ENCODE measurements at regions not wholly inside any gene's neighbourhood (a gene's known extent, or its start where the extent isn't known, plus 50 kb on each side); places are given as distances from the start of the nearest gene placed in this dataset.

GRCh38 chr2:83951378-83951947 lies 507.6 kb downstream of the SUCLG1 start:
- Histone ChIP-seq H2AFZ (no peak overlapping the region), H4K20me1 (ENCODE audit: insufficient read depth) (no peaks in the 10 kb centered on the region; the same call in 1 of the 2 replicates), H3K36me3 (ENCODE audit: low read depth) (no peaks in the 10 kb centered on the region), H3K4me2 (ENCODE audit: unreplicated experiment) (no peak overlapping the region), H3K9ac (no peak overlapping the region), H3K4me1 (ENCODE audit: insufficient read depth) (no peaks in the 10 kb centered on the region), H3K27ac (no peak overlapping the region), H3K4me3 (no peak overlapping the region), H3K27me3 (replicated peaks; ENCODE audit: insufficient read depth) (no peaks in the 10 kb centered on the region), H3F3A (ENCODE audit: insufficient read depth) (no peaks in the 10 kb centered on the region), H3K79me2 (ENCODE audit: insufficient read depth) (no peaks in the 10 kb centered on the region), H3K9me2 (ENCODE audit: insufficient read depth) (no peaks in the 10 kb centered on the region), H3K9me3 (ENCODE audit: low read depth) (no peaks in the 10 kb centered on the region)
- WGBS, 2 experiments (ENCODE audit: low coverage in 1 of 2, low lambda C conversion rate in 2 of 2, missing lambda C conversion rate in 2 of 2) = 42 to 44% methylated on average over 4 of the region's 4 CpGs
- TF ChIP-seq EZH2phosphoT487 (IDR thresholded peaks at IDR 0.05; ENCODE audit: insufficient read depth, low read depth) (no peak), EZH2 (IDR thresholded peaks at IDR 0.05; ENCODE audit: insufficient read depth, poor library complexity, severe bottlenecking) (no peak)
- in situ Hi-C loops (cut with MboI) = no loop called here
- DNase-seq = no peak

GRCh38 chr2:83949361-83949760 lies 509.7 kb downstream of the SUCLG1 start:
- WGBS, 2 experiments (ENCODE audit: low coverage in 1 of 2, low lambda C conversion rate in 2 of 2, missing lambda C conversion rate in 2 of 2) = 3 to 6% methylated on average over 1 of the region's 1 CpG
- Histone ChIP-seq H2AFZ (no peak overlapping the region), H3K27me3 (replicated peaks; ENCODE audit: insufficient read depth) (no peaks in the 10 kb centered on the region), H3K4me3 (no peak overlapping the region), H3K9ac (no peak overlapping the region), H3K36me3 (ENCODE audit: low read depth) (no peaks in the 10 kb centered on the region), H3F3A (ENCODE audit: insufficient read depth) (no peaks in the 10 kb centered on the region), H3K9me3 (ENCODE audit: low read depth) (no peaks in the 10 kb centered on the region), H3K4me2 (ENCODE audit: unreplicated experiment) (no peak overlapping the region), H3K27ac (no peak overlapping the region), H3K4me1 (ENCODE audit: insufficient read depth) (no peaks in the 10 kb centered on the region), H3K9me2 (ENCODE audit: insufficient read depth) (no peaks in the 10 kb centered on the region), H3K79me2 (ENCODE audit: insufficient read depth) (no peaks in the 10 kb centered on the region), H4K20me1 (ENCODE audit: insufficient read depth) (no peaks in the 10 kb centered on the region; the same call in 1 of the 2 replicates)
- DNase-seq = no peak
- TF ChIP-seq EZH2phosphoT487 (IDR thresholded peaks at IDR 0.05; ENCODE audit: insufficient read depth, low read depth) (no peak), EZH2 (IDR thresholded peaks at IDR 0.05; ENCODE audit: insufficient read depth, poor library complexity, severe bottlenecking) (no peak)
- in situ Hi-C loops (cut with MboI) = no loop called here

GRCh38 chr2:83944191-83944590 lies 514.9 kb downstream of the SUCLG1 start:
- no peak overlapping the region for H3K9ac ChIP-seq
- WGBS, 2 experiments (ENCODE audit: low coverage in 1 of 2, low lambda C conversion rate in 2 of 2, missing lambda C conversion rate in 2 of 2) = 3 to 6% methylated on average over 3 of the region's 3 CpGs
- no peaks in the 10 kb centered on the region for H3K9me2 ChIP-seq (ENCODE audit: insufficient read depth)
- in situ Hi-C loops (cut with MboI) = no loop called here
- no peaks in the 10 kb centered on the region for H3K27me3 ChIP-seq (replicated peaks; ENCODE audit: insufficient read depth)
- H4K20me1 ChIP-seq (ENCODE audit: insufficient read depth) = no peaks in the 10 kb centered on the region
- H3K79me2 ChIP-seq (ENCODE audit: insufficient read depth) = no peaks in the 10 kb centered on the region
- H3K4me1 ChIP-seq (ENCODE audit: insufficient read depth) = no peaks in the 10 kb centered on the region
- H3F3A ChIP-seq (ENCODE audit: insufficient read depth) = no peaks in the 10 kb centered on the region
- no peak overlapping the region for H3K4me2 ChIP-seq (ENCODE audit: unreplicated experiment)
- H2AFZ ChIP-seq = no peak overlapping the region
- no peaks in the 10 kb centered on the region for H3K9me3 ChIP-seq (ENCODE audit: low read depth)
- H3K4me3 ChIP-seq = no peak overlapping the region
- TF ChIP-seq EZH2 (IDR thresholded peaks at IDR 0.05; ENCODE audit: insufficient read depth, poor library complexity, severe bottlenecking) (no peak), EZH2phosphoT487 (IDR thresholded peaks at IDR 0.05; ENCODE audit: insufficient read depth, low read depth) (no peak)
- H3K27ac ChIP-seq = no peak overlapping the region
- no peak for DNase-seq
- H3K36me3 ChIP-seq (ENCODE audit: low read depth) = no peaks in the 10 kb centered on the region

- H3K4me2 ChIP-seq (ENCODE audit: unreplicated experiment) = no peak overlapping the region
- H3K9me3 ChIP-seq (ENCODE audit: low read depth) = no peaks in the 10 kb centered on the region
- no peaks in the 10 kb centered on the region for H3K9me2 ChIP-seq (ENCODE audit: insufficient read depth)
- no peak overlapping the region for H2AFZ ChIP-seq
- no peaks in the 10 kb centered on the region for H3K36me3 ChIP-seq (ENCODE audit: low read depth)
- H3K4me3 ChIP-seq = no peak overlapping the region
- in situ Hi-C loops (cut with MboI) = no loop called here
- no peak for DNase-seq
- H3K79me2 ChIP-seq (ENCODE audit: insufficient read depth) = no peaks in the 10 kb centered on the region
- H4K20me1 ChIP-seq (ENCODE audit: insufficient read depth) = no peaks in the 10 kb centered on the region
- H3K27me3 ChIP-seq (replicated peaks; ENCODE audit: insufficient read depth) = no peaks in the 10 kb centered on the region
- no peak overlapping the region for H3K27ac ChIP-seq
- H3F3A ChIP-seq (ENCODE audit: insufficient read depth) = no peaks in the 10 kb centered on the region
- TF ChIP-seq EZH2 (IDR thresholded peaks at IDR 0.05; ENCODE audit: insufficient read depth, poor library complexity, severe bottlenecking) (no peak), EZH2phosphoT487 (IDR thresholded peaks at IDR 0.05; ENCODE audit: insufficient read depth, low read depth) (no peak)
- H3K4me1 ChIP-seq (ENCODE audit: insufficient read depth) = no peaks in the 10 kb centered on the region
- H3K9ac ChIP-seq = no peak overlapping the region
- 24 to 25% methylated on average over 3 of the region's 3 CpGs for WGBS, 2 experiments (ENCODE audit: low coverage in 1 of 2, low lambda C conversion rate in 2 of 2, missing lambda C conversion rate in 2 of 2)
These were observed 515.8 kb downstream of the SUCLG1 start for GRCh38 chr2:83943265-83943664.

GRCh38 chr2:83941886-83942285 lies 517.2 kb downstream of the SUCLG1 start:
- H3K9me3 ChIP-seq (ENCODE audit: low read depth) = no peaks in the 10 kb centered on the region
- WGBS, 2 experiments (ENCODE audit: low coverage in 1 of 2, low lambda C conversion rate in 2 of 2, missing lambda C conversion rate in 2 of 2) = 16 to 25% methylated on average over 5 of the region's 5 CpGs
- in situ Hi-C loops (cut with MboI) = no loop called here
- H2AFZ ChIP-seq = no peak overlapping the region
- H3K27me3 ChIP-seq (replicated peaks; ENCODE audit: insufficient read depth) = no peaks in the 10 kb centered on the region
- H3K9ac ChIP-seq = no peak overlapping the region
- H3K4me3 ChIP-seq = no peak overlapping the region
- H3K36me3 ChIP-seq (ENCODE audit: low read depth) = no peaks in the 10 kb centered on the region
- no peak overlapping the region for H3K4me2 ChIP-seq (ENCODE audit: unreplicated experiment)
- no peaks in the 10 kb centered on the region for H3K9me2 ChIP-seq (ENCODE audit: insufficient read depth)
- H4K20me1 ChIP-seq (ENCODE audit: insufficient read depth) = no peaks in the 10 kb centered on the region
- TF ChIP-seq EZH2phosphoT487 (IDR thresholded peaks at IDR 0.05; ENCODE audit: insufficient read depth, low read depth) = no peak
- TF ChIP-seq EZH2 (IDR thresholded peaks at IDR 0.05; ENCODE audit: insufficient read depth, poor library complexity, severe bottlenecking) = no peak
- no peak for DNase-seq
- no peak overlapping the region for H3K27ac ChIP-seq
- H3F3A ChIP-seq (ENCODE audit: insufficient read depth) = no peaks in the 10 kb centered on the region
- H3K4me1 ChIP-seq (ENCODE audit: insufficient read depth) = no peaks in the 10 kb centered on the region
- no peaks in the 10 kb centered on the region for H3K79me2 ChIP-seq (ENCODE audit: insufficient read depth)

All from GM23248 (cell line).